ENCODE measurements at regions not wholly inside any gene's neighbourhood (a gene's known extent, or its start where the extent isn't known, plus 50 kb on each side); places are given as distances from the start of the nearest gene placed in this dataset.

GRCh38 chr3:190996181-190996775 lies 133.8 kb upstream of the GMNC start:
- H3K4me3 ChIP-seq: no peak overlapping the region

More at GRCh38 chr3:190996181-190996775, 133.8 kb upstream of the GMNC start:
- H3K36me3 ChIP-seq (ENCODE audit: insufficient read depth): no peaks in the 10 kb centered on the region
- no peaks in the 10 kb centered on the region for H3K4me1 Mint-ChIP-seq
- no peaks in the 10 kb centered on the region for H3K36me3 Mint-ChIP-seq (ENCODE audit: low read depth)
- no peak overlapping the region for H3K27ac Mint-ChIP-seq
- H3F3A ChIP-seq (replicated peaks; ENCODE audit: low read depth): no peaks in the 10 kb centered on the region
- H3K4me3 Mint-ChIP-seq: no peak overlapping the region
- no peaks in the 10 kb centered on the region for H3K27me3 ChIP-seq (ENCODE audit: insufficient read depth)
- no peak overlapping the region for H3K4me2 ChIP-seq
- no peaks in the 10 kb centered on the region for H3K4me1 ChIP-seq (ENCODE audit: insufficient read depth)
- H2AFZ ChIP-seq: no peak overlapping the region
- DNase-seq (ENCODE audit: low spot score): no peak
- H4K20me1 ChIP-seq (replicated peaks; ENCODE audit: insufficient read depth): no peaks in the 10 kb centered on the region
- H3K9me2 ChIP-seq (ENCODE audit: insufficient read depth): no peaks in the 10 kb centered on the region
- no peaks in the 10 kb centered on the region for H3K9me3 Mint-ChIP-seq
- no peak for TF ChIP-seq POLR2AphosphoS5 (IDR thresholded peaks at IDR 0.05; ENCODE audit: low read depth)
- TF ChIP-seq ZNF114 (CRISPR knock-in tag; IDR thresholded peaks at IDR 0.05): no peak
- no peak for TF ChIP-seq CREB1 (CRISPR knock-in tag; IDR thresholded peaks at IDR 0.05; ENCODE audit: low read depth)
- no peak for TF ChIP-seq EZH2 (IDR thresholded peaks at IDR 0.05; ENCODE audit: low read depth, unreplicated experiment)
- no peak for TF ChIP-seq ZNF331 (CRISPR knock-in tag; IDR thresholded peaks at IDR 0.05; ENCODE audit: low read depth)
- no peak for TF ChIP-seq CTCF (conservative IDR thresholded peaks at IDR 0.05; ENCODE audit: low read depth in 2 of 2)
- TF ChIP-seq NANOG (IDR thresholded peaks at IDR 0.05; ENCODE audit: borderline replicate concordance): no peak
- TF ChIP-seq EZH2phosphoT487 (IDR thresholded peaks at IDR 0.05; ENCODE audit: unreplicated experiment): no peak
- no peak for TF ChIP-seq JUNB (IDR thresholded peaks at IDR 0.05; ENCODE audit: unreplicated experiment)
- TF ChIP-seq STAT1 (IDR thresholded peaks at IDR 0.05; ENCODE audit: unreplicated experiment): no peak
- no peak for TF ChIP-seq ETS1 (IDR thresholded peaks at IDR 0.05)
- no peak for TF ChIP-seq REST (IDR thresholded peaks at IDR 0.05; ENCODE audit: unreplicated experiment)
- TF ChIP-seq ZNF462 (CRISPR knock-in tag; IDR thresholded peaks at IDR 0.05): no peak
- H3K79me2 ChIP-seq (replicated peaks; ENCODE audit: insufficient read depth): no peaks in the 10 kb centered on the region
- ATAC-seq: no peak
- peaks cover 2% of the 10 kb centered on the region for H3K27me3 Mint-ChIP-seq (ENCODE audit: insufficient read depth, low read depth, poor library complexity)
- H3K27ac ChIP-seq (ENCODE audit: low read depth): no peak overlapping the region

Measured in GM23338 (cell line).